Iris pigment epithelial cell (primary cell): ENCODE measurements at regions not wholly inside any gene's neighbourhood (a gene's known extent, or its start where the extent isn't known, plus 50 kb on each side); places are given as distances from the start of the nearest gene placed in this dataset.
"Not testable (repeated sequence)": the region's sequence is repeated elsewhere in the genome, so short reads cannot be mapped to it uniquely, and the experiment has no call there.

Source experiments
- DNase-seq: peaks from one replicate; pipeline ENCODE4 v3.0.0-alpha.2; 2011; ENCODE audit warnings: low read depth

- DNase-seq, result no peak
Observed at GRCh38 chr3:144466114-144466513, 494.5 kb downstream of the DIPK2A start.

DNA sequence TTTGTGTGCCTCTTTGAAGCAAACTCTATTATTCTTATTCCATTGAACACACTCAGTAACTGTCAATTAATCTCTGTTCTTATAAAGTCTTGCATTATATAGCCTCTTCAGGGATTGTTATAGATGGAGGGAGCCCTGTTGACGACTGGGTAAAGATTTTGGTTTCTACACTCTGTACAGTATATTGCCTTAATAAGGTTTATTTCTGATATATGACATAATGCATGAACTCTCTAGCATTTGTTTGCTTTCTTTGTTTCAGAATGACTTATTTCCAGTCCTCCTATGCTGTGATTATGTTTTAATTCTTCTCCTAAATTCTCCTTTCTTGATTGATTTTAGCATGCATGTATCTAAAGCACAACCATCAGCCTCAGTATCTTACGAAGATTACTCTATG lies 494.9 kb downstream of the DIPK2A start:
- DNase-seq, result no peak

DNA sequence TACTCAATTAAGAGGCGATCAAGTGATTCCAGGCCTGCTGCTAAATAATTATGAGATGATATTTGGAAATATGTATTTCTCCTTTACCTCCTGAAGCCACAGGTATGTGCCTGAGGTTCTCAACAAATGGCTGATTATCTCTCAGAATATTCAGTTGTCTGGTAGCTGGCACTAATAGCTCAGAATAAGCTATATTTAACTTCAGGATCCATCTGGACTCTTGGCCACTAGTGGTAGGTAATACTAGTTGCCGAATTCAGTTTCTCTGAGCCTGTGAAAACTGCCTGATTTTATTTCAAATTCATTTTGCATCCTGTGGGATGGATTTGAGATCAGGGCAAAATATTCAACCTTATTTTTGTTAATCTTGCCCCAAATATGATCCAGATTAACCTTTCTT lies 499.0 kb downstream of the DIPK2A start:
- DNase-seq, result no peak

DNA sequence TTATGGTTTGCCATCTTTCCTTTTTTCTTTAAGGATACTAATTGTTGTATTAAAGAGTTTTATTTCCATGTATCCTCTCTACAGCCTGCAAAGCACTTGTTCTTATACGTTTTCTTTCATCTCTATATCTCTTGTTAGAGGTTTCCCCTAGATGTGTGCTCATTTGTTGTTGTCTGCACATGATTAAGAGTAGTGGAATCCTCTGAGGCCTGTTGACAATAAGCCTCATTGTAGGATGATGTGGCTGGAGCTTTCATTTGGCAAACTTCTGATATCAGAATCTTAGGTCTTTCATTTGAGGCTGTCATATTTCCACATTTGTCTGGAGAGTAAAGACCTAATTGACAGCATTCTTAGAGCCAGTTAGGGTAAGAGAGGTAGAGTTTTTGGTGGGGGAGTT lies 506.0 kb downstream of the DIPK2A start:
- no peak for DNase-seq

GRCh38 chr3:144480416-144480919 lies 508.8 kb downstream of the DIPK2A start:
- DNase-seq, result no peak

DNA sequence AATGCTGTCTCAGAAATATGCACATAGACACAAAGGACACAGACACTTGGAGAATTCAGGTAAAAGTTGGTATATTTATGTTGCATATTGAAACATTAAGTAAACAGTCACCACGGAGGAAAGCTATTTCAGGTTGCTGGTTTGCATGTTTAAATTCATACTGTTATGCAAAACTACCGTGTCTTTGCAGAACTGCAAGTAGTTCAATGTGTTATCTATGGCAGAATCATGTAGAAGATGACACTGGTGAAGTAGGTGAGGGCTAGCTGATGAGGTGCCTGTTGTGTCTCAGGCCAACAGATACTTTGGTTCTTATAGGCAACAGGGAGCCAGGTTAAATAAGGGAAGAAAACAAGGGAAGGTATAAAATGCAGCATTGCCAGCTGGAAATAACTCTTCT lies 511.3 kb downstream of the DIPK2A start:
- DNase-seq, result no peak

DNA sequence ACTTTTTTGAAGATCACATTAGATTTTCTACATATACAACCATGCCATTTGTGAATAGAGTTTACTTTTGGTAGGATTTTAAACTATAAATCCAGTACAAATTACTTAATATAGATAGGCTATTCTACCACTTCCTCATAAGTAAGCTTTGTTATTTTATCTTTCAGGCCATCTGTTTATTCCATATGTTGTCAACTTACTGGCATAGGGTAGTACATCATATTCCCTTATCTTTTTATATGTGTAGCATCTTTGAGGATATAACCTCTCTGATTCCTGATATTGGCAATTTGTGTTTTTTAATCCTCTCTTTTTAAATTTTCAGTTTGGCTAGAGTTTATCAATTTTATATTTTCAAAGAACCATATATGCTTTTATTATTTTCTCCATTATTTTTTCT lies 515.4 kb downstream of the DIPK2A start:
- DNase-seq, result no peak

DNA sequence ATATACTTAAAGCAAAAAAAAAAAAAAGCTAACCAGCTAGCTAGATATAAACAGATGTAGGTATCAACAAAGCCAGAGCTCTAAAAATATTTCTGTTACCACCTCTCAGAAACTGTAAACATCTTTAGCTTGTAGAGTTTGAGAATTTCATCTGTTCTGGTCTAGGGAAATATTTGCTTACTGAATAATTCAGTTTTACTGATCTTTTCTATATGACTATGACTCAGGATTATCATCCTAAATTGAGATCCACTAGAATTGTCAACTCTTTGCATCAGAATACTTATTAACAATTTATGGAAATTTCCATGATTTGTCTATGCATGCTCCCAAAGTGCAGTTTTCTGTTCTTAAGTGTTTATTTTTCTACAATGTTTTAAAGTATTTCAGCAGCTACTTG lies 517.3 kb downstream of the DIPK2A start:
- no peak for DNase-seq

DNA sequence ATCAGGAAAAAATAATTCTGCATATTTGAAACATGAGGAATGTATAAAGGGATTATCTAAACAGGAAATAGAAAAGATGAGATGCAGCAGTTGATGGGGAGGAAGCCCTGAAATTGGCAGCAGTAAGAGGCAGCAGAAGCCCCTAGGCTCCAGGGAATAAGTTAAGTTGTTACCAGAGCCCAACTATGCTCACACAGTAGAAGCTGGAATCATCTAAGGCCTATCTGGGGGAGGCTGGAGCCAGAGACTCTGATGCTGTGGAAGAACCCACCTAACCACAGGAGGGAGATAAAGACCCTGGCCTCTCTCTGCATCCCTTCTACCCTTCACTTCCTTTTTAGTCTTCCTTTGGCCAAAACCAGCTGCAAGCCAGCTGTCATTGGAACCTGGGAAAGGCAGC lies 519.7 kb downstream of the DIPK2A start:
- peak; percentile 3 for DNase-seq

DNA sequence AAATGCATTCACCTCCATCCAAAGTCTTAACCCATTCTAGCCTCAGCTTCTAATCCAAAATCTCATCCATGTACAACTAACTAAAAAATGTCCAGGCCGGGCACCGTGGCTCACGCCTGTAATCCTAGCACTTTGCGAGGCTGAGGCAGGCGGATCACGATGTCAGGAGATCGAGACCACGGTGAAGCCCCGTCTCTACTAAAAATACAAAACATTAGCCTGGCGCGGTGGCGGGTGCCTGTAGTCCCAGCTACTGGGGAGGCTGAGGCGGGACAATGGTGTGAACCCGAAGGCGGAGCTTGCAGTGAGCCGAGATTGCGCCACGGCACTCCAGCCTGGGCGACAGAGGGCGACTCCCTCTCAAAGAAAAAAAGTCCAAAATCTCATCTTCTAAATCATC lies 523.0 kb downstream of the DIPK2A start:
- DNase-seq, result not testable (repeated sequence)

GRCh38 chr3:144496141-144496835 lies 524.7 kb downstream of the DIPK2A start:
- no peak for DNase-seq

GRCh38 chr3:144497452-144497851 lies 525.8 kb downstream of the DIPK2A start:
- DNase-seq, result no peak

GRCh38 chr3:144499001-144499930 lies 527.6 kb downstream of the DIPK2A start:
- DNase-seq, result no peak

DNA sequence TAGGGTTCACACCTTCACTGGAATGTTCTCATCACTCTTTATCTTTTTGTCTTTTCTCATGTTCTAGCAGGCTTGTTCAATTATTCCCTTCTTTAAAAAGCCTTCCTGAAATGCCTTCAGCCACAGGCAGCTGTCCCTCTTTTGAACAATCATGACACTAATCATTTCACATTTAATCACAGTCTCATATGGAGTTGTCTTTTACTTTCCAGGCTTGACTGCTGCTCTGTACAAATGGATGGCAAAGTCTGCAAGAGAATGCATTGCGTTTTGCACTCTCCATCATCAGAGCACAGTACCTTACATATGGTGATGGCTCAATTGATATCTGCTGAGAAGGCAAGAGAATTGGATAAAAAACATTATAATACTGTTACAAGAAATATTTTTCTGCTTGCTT lies 529.8 kb downstream of the DIPK2A start:
- DNase-seq, result no peak

DNA sequence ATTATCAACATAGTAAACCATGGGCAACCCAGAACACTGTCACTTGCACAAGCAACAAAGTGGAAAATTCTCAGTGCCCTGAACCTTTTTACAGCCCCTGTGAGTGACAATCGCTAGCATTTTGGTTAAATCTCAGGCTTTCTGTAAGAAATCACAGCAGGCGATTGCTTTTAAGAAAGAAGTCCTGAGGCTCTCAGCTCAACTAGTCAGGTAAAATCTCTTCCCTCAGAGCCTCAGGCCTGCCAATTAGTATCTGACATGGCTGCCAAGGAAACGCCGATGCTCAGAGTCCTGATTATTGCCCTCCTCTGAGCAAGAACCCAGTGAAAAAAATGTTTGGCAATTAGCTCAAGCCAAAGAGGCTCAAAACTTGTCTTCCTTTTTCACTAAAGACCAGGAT lies 530.8 kb downstream of the DIPK2A start:
- no peak for DNase-seq

GRCh38 chr3:144506375-144506774 lies 534.8 kb downstream of the DIPK2A start:
- DNase-seq, result not testable (repeated sequence)

DNA sequence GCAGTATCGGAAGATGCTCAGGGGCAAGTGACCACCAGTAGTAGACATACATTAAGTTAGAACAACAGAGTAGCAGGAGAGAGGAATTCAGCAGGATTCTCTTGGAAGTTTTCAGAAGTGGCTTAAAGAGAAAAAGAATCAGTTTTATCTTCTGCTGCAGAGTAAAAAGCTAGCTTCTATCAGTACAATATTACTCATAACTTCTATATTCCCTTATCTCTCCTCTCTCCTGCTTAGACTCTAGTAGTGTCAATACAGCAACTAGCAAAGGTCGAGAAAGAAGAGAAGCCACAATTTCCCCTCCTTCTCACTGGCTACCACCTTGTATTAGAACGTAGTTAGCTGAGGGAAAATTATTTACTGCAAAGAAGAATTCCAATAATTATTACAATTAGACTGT lies 539.7 kb downstream of the DIPK2A start:
- DNase-seq, result no peak

GRCh38 chr3:144516026-144516425 lies 544.4 kb downstream of the DIPK2A start:
- peak; percentile 1 for DNase-seq

- no peak for DNase-seq
Observed at GRCh38 chr3:144516589-144516988, 545.0 kb downstream of the DIPK2A start.

- no peak for DNase-seq
Observed at GRCh38 chr3:144521131-144521530, 549.5 kb downstream of the DIPK2A start.

GRCh38 chr3:144522456-144522855 lies 550.8 kb downstream of the DIPK2A start:
- no peak for DNase-seq

DNA sequence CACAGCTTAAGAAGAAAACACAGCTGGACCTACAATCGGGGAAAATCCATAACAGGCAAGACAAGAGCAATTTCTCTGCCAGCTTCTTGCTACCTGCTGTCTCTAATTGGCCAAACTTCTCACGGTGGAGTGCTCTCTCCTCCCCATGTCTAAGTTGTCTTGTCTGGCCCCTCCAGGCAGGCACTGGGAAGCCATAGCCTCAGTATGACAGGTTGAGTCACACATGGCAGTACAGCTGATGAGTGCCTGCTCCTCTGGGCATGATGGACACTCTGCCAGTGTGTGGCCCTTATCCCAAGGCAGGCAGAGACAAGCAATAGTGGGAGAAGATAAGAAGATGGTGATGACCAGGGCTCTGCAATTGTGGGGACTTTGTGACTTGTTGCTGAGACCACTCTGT lies 551.8 kb downstream of the DIPK2A start:
- DNase-seq, result no peak

DNA sequence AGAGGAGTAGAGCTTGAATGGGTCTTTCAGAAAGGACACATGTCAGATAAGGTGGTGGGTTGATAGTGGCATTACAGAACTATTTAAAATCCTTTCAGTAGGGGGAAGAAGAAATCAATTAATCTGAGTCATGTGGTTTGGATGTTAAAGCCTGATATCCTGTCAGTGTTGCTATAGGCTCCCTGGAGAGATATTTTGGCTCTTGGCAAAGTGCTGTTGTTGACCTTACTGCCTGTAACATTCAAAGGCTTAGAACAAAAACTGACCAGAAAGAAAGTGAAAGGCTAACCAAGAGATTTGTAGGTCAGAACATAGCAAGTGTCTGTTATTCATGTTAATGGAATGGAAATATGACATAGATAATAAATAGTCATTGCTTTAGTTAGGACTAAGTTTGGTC lies 552.9 kb downstream of the DIPK2A start:
- DNase-seq, result no peak
